B cell (primary cell): ENCODE measurements at regions not wholly inside any gene's neighbourhood (a gene's known extent, or its start where the extent isn't known, plus 50 kb on each side); places are given as distances from the start of the nearest gene placed in this dataset.

Experiments
- CTCF ChIP-seq: fragments of 200-600 bp; IDR thresholded peaks from one replicate; pipeline ENCODE4 v1.8.0; 2022; ENCODE audit warnings: antibody characterized with exemption, mild to moderate bottlenecking
- EZH2 ChIP-seq: IDR thresholded peaks from 2 replicates; pipeline ENCODE4 v1.6.1; 2012; ENCODE audit warnings: borderline replicate concordance, low read depth, mild to moderate bottlenecking, moderate library complexity, low read length; ENCODE audit not compliant: insufficient read depth, poor library complexity, severe bottlenecking

- TF ChIP-seq EZH2 (no peak), CTCF (no peak)
These were observed 317.7 kb downstream of the MATN1 start for GRCh38 chr1:30405631-30406212.
